PC-9 (cell line): ENCODE measurements at regions not wholly inside any gene's neighbourhood (a gene's known extent, or its start where the extent isn't known, plus 50 kb on each side); places are given as distances from the start of the nearest gene placed in this dataset.

Source experiments
- EZH2 ChIP-seq: fragments of 200-600 bp; sonication (generic); IDR thresholded peaks from 2 replicates; pipeline ENCODE4 v1.8.0; 2017; ENCODE audit warnings: antibody characterized with exemption, low read depth
- TF ChIP-seq, protein P1 (sequence below): fragments of 200-600 bp; sonication (generic); conservative IDR thresholded peaks from 2 replicates; pipeline ENCODE4 v1.6.1; 2017; ENCODE audit warnings: mixed run types, antibody characterized with exemption, mild to moderate bottlenecking, moderate library complexity

DNA sequence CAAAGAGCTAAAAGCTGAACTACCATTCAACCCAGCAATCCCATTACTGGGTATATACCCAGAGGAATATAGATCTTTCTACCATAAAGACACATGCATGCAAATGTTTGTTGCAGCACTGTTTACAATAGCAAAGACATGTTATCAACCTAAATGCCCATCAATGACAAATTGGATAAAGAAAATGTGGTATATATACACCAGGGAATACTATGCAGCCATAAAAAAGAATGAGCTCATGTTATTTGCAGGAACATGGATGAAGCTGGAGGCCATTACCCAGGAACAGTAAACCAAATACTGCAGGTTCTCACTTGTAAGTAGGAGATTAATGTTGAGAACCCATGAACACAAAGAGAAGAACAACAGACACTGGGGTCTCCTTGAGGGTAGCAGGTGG, 1295.1 kb downstream of the TYW1 start:
- TF ChIP-seq, protein P1, sequence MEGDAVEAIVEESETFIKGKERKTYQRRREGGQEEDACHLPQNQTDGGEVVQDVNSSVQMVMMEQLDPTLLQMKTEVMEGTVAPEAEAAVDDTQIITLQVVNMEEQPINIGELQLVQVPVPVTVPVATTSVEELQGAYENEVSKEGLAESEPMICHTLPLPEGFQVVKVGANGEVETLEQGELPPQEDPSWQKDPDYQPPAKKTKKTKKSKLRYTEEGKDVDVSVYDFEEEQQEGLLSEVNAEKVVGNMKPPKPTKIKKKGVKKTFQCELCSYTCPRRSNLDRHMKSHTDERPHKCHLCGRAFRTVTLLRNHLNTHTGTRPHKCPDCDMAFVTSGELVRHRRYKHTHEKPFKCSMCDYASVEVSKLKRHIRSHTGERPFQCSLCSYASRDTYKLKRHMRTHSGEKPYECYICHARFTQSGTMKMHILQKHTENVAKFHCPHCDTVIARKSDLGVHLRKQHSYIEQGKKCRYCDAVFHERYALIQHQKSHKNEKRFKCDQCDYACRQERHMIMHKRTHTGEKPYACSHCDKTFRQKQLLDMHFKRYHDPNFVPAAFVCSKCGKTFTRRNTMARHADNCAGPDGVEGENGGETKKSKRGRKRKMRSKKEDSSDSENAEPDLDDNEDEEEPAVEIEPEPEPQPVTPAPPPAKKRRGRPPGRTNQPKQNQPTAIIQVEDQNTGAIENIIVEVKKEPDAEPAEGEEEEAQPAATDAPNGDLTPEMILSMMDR: no peak
- no peak for TF ChIP-seq EZH2
